ENCODE measurements at regions not wholly inside any gene's neighbourhood (a gene's known extent, or its start where the extent isn't known, plus 50 kb on each side); places are given as distances from the start of the nearest gene placed in this dataset.

DNA sequence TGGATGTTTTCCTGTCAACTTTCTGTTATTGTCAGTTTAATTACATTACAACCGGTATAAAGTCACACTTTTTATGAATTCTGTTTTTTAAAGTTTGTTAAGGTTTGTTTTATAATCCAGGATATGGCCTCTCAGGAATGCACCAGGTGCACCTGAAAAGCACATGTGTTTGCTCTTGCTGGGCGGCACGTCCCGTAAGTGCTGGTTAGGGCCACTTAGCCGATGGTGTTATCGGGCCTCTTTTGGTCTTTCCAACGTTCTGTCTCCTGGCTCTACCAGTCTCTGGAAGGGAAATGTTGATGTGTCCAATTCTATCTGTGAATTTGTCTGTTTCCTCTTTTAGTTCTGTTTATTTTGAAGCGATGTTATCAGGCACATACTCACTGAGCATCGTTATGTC, 695.7 kb downstream of the BRD1 start:
- no peak for TF ChIP-seq POLR2AphosphoS5 (IDR thresholded peaks at IDR 0.05; ENCODE audit: borderline replicate concordance, low read depth, low read length)
- TF ChIP-seq EZH2 (IDR thresholded peaks at IDR 0.05) = no peak
